NCI-H460 (cell line): ENCODE measurements at regions not wholly inside any gene's neighbourhood (a gene's known extent, or its start where the extent isn't known, plus 50 kb on each side); places are given as distances from the start of the nearest gene placed in this dataset.

Source experiments
- DNase-seq: peaks from one replicate; pipeline ENCODE4 v3.0.0-alpha.2; 2016; ENCODE audit warnings: low read depth; ENCODE audit errors: extremely low read depth

- DNase-seq = no peak
These were observed 115.1 kb upstream of the PMFBP1 start for GRCh38 chr16:72286936-72287620.

- DNase-seq = no peak
These were observed 113.8 kb upstream of the PMFBP1 start for GRCh38 chr16:72285728-72286127.

DNA sequence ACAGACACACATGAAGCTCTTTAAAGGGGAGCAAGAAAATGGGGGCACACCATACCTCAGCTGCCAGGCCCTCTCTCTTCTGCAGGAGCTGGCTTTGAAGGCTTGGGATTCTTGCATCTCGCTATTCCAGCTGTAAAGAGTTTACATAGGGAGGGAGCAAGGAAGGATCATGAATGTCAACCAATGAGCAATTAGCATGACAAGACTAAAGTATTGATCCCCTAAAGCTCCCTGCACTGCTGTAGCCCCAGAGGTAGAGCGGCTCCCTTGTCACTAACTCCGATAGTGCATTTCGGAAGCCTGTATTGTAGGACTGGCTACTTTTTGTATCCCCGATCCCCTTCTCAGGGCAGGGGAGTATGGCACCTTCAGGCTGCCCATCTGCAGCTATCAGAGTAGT, 113.4 kb upstream of the PMFBP1 start:
- no peak for DNase-seq

DNA sequence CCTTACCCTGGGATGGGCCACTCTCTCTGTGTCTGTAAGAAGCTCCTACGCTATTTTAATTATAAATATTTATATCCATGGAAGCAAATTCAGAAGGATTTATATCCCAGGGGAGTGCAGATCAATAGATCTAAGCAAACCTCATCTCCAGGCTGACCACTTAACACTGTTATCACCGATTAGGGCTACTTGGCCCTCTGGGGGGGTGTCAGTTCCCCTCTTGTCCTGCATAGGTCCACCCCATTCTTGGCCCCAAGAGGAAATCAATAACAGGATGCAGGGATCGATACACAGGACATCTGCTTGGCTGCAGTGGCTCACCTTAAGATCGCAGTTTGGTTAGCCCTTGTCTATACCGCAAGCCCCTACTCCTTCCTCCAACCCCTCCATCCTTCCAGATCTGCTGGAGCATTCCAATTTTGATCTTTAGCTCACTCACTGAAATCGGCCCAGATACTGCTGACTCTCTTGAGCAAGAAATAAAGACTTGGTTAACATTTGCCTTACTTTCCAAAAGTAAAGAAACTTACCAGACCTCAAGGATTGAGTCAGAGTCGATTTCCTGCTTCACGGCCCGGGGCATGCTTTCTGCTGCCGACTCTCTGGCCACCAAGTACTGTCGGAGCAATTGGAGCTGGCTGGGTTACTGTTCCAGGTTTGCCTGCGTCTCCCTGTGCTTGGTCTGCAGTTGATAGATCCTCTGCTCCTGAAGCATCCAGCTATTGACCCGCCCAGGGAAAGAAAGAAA, 112.3 kb upstream of the PMFBP1 start:
- no peak for DNase-seq

DNA sequence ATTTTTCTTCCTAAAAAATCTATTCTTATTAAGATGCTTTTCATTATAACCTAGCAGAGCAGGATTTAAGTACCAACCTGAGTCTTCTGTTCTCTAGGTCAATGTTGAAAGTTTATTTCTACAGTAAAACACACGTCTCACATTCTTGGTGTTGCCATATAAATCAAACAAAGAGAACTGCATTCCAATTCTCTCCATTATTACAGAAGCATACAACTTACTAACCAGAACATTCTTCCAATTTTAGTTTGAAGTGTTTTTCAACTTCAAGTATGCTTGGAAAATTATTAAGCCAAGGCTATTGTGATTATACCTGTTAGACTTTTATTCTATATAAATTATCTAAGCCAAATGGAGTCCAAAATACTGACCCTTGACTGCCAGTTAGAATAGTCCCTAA, 110.4 kb upstream of the PMFBP1 start:
- DNase-seq = no peak

- no peak for DNase-seq
These were observed 106.3 kb upstream of the PMFBP1 start for GRCh38 chr16:72278301-72278700.

DNA sequence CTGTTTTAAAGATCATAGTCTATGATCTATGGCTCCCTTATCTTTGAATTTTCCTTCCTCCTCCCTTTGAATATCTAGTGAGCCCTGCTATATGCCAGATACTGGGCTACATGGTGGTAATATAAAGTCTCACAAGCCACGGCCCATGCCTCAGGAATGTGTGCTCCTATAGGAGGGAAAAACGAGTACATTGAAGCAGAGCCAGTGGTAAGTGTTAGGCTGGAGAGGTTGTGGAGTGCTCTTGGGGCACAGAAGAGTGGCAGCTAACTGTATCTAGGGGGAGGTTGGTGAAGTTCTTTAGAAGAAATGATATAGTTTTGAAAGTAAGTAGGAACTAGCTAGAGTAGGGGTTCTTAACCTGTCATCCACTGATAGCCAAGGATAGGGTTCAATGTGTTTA, 105.8 kb upstream of the PMFBP1 start:
- DNase-seq = no peak

DNA sequence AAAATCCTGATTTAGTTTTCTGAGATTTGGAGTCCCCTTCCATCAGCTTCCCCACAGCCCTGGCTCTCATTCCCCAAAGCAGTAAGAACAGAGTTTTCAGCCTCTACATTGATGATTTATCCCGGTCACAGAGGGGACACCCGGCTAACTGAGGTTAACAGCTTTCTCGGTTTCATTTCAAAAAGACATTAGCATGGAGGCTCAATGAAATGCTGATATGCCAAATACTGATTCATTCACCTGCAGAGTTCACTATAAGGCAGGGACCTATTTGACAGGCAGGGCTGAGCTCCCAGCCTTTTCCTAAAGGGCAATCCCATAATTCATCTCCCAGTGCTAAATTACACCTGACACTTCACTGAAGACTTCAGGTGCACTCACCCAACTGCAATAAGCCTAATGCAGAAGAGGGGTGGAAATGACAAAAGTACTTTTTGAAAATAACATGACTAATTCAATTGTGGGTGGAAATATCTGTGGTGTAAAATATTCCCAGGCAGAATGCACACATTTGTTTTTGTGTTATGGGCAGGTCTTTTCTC, 99.8 kb upstream of the PMFBP1 start:
- DNase-seq = no peak

- DNase-seq = no peak
These were observed 98.6 kb upstream of the PMFBP1 start for GRCh38 chr16:72270531-72270930.

DNA sequence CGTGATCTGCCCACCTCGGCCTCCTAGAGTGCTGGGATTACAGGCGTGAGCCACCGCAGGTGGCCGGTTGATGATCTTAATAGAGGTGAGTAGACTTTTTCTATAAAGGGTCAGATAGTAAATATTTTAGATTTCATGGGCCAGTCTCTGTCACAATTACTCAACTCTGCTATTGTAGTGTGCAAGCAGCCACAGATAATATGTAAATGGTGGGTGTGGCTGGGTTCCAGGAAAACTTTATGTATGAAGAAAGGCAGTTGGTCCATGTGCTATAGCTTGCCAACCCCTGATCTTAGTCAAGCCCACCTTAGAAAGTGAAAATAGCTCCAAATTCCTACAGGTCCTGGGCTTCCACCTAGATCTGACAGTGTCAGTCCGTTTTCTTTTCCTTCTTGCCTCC, 94.9 kb upstream of the PMFBP1 start:
- no peak for DNase-seq

DNA sequence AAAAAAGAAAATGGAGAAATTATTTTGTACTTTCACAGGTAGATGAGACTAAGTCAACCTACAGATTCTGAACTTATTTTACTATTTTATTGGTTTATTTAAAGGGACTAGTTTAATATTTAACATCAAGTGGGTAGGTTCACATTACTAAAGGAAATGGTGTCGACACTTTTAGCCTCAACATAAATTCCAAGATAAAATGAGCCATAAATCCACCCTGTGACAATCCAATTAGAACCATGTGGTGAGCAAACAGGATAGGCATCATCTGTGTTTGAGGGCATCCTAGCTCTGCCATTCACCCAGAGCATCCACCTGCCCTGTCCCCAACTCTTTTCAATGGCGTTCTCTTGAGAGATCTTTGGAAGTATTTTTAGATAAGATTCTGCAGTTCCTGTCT, 92.8 kb upstream of the PMFBP1 start:
- no peak for DNase-seq

- no peak for DNase-seq
These were observed 90.8 kb upstream of the PMFBP1 start for GRCh38 chr16:72262711-72263110.

- no peak for DNase-seq
These were observed 89.2 kb upstream of the PMFBP1 start for GRCh38 chr16:72261127-72261526.

- DNase-seq = no peak
These were observed 84.6 kb upstream of the PMFBP1 start for GRCh38 chr16:72256398-72257066.

- no peak for DNase-seq
These were observed 83.8 kb upstream of the PMFBP1 start for GRCh38 chr16:72255786-72256185.

DNA sequence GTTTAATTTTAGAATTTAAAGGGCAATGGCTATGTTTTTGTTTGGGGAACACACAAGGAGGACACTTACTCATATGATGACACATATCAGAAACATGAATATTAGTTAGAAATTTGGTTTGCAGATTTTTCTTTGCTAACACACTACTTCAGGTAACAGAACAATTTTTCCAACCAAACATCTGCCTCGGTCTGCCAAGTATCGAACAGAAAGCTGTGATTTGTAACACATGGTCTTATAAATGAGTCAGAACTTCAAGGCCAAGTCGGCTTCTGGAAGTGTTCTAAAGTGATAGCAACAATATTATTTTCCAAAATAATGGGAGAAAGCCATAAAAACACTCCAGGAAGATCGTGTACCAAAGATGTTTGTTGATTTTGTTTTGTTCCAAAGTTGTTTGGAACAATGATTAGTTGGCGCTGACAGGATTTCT, 75.9 kb upstream of the PMFBP1 start:
- no peak for DNase-seq

DNA sequence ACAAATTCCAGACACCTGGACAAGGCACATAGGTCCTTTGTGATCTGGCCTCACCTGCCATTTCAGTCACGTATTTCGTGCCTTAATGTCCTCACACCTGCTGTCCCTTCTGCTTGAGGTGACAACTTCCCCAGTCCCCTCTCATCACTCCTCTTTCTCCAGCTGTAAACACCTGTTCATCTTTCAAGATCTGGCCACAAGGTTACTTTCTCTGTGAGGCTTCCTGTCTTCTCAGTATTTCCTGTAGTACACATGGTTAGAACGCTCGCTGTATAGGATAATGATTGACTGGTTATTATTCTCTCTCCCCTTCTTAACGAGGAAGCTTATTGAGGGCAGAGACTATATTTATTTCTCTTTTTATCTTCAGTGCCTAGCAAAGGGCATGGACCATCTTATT, 74.5 kb upstream of the PMFBP1 start:
- no peak for DNase-seq

- no peak for DNase-seq
These were observed 72.9 kb upstream of the PMFBP1 start for GRCh38 chr16:72244853-72245252.

DNA sequence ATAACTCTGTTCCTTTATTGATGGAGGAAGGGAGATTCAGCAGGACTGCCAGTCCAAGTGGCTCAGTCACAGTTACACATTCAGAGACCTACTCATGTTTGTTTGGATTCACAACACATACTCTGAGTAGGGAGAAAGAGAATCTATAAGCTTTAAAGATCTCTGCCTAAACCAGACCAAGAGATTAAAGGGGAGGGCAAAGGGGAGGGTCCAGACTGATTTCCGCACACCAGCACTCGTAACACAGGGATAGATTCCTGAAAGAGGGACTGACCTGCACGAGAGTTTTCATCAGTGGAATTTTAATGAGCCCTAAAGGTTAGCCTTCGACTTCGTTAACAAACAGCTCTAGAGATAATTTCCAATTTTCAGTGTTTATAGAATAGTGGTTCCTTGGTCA, 71.7 kb upstream of the PMFBP1 start:
- no peak for DNase-seq

DNA sequence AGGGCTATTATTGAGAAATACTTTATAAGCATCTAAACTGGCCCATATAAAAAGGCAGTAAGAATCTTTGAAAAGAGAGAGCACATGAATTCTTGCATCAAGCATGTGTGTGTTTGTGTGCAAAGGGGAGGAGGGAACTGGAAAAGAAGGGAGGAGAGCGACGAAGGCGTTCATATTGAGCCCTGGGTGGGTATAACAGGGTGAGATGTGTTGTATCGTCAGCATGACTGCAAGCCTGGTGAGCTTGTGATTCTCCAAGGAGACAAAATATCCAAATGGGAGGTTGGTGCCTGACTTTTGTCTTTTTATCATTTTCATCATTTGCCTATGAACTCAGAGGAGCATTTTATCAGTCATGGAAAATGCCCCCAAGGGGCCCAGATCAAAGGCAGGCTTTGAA, 70.8 kb upstream of the PMFBP1 start:
- DNase-seq = no peak

DNA sequence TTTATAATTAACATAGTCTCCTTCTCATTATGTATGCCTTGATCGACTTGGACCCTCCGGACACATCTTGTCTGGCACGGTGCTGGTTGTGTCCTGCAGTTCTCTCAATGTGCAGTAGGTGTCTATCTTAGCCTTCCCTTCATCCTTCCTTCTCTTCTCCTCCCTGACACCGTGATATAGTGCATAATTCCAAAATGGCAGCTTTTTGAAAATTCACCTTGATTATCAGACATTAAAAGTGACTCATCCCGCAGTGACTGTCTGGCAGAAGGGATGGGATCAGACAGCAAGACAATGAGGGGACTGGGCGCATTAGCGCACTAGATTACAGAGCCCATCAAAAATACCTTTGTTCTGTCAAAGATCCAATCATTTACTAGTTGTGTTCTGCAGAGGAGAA, 70.0 kb upstream of the PMFBP1 start:
- DNase-seq = peak; percentile 40

DNA sequence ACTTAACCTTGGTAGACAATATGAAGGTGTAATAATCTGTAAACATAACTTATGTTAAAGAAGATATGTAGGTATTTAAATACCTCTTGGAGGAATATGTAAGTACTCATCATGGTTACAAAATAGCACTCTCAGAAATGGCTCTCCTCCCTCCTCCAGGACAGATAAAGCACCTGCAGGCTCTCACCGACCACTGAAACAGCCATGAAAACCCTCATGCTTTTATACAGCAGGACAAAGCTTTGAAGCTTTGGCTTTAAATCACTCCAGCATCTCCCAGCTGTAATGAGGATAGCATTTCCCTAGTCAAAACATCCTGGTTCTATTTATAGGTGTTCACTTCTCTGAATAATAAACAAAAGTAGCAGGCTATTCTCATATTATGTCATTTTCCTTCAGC, 69.1 kb upstream of the PMFBP1 start:
- no peak for DNase-seq
